DOHH2 (cell line): ENCODE measurements at regions not wholly inside any gene's neighbourhood (a gene's known extent, or its start where the extent isn't known, plus 50 kb on each side); places are given as distances from the start of the nearest gene placed in this dataset.

Source experiments
- H3F3A ChIP-seq: fragments of 200-600 bp; sonication (generic), shearing (Covaris generic); 2 replicates; pipeline ENCODE4 v1.6.0; 2016; ENCODE audit warnings: antibody characterized with exemption, mild to moderate bottlenecking; ENCODE audit not compliant: control insufficient read depth, insufficient read depth
- H3K27ac ChIP-seq: fragments of 200-600 bp; sonication (generic); 2 replicates; pipeline ENCODE4 v1.5.1; 2014; ENCODE audit warnings: low read depth, mild to moderate bottlenecking, low read length, moderate library complexity
- H3K27me3 ChIP-seq: fragments of 200-600 bp; sonication (generic); 2 replicates; pipeline ENCODE4 v1.6.1; 2014; ENCODE audit warnings: mild to moderate bottlenecking, low read length, mixed read lengths; ENCODE audit not compliant: control insufficient read depth
- H3K36me3 ChIP-seq: fragments of 200-600 bp; sonication (generic); 2 replicates; pipeline ENCODE4 v1.6.1; 2014; ENCODE audit warnings: mild to moderate bottlenecking, low read length, moderate library complexity, mixed read lengths; ENCODE audit not compliant: control insufficient read depth
- H3K4me1 ChIP-seq: fragments of 200-600 bp; sonication (generic); 2 replicates; pipeline ENCODE4 v1.6.1; 2014; ENCODE audit warnings: mild to moderate bottlenecking, low read length, mixed read lengths; ENCODE audit not compliant: control insufficient read depth
- H3K4me2 ChIP-seq: fragments of 200-600 bp; sonication (generic); 2 replicates; pipeline ENCODE4 v1.6.0; 2014; ENCODE audit warnings: mild to moderate bottlenecking, low read length, moderate library complexity
- H3K4me3 ChIP-seq: fragments of 200-600 bp; sonication (generic); 2 replicates; pipeline ENCODE4 v1.5.1; 2014; ENCODE audit warnings: mild to moderate bottlenecking, low read length, mixed read lengths
- H3K79me2 ChIP-seq: fragments of 200-600 bp; sonication (generic); 2 replicates; pipeline ENCODE4 v1.6.1; 2014; ENCODE audit warnings: mild to moderate bottlenecking, low read length, mixed read lengths; ENCODE audit not compliant: control insufficient read depth
- H3K9me2 ChIP-seq: fragments of 200-600 bp; sonication (generic); replicated peaks from 2 replicates; pipeline ENCODE4 v1.6.1; 2014; ENCODE audit warnings: mild to moderate bottlenecking, low read length, mixed read lengths; ENCODE audit not compliant: control insufficient read depth
- H3K9me3 ChIP-seq: fragments of 200-600 bp; sonication (generic); 2 replicates; pipeline ENCODE4 v1.6.1; 2014; ENCODE audit warnings: antibody characterized with exemption, low read length, mixed read lengths; ENCODE audit not compliant: control insufficient read depth, insufficient read depth
- H4K20me1 ChIP-seq: fragments of 200-600 bp; sonication (generic); 2 replicates; pipeline ENCODE4 v1.6.0; 2014; ENCODE audit warnings: low read depth, mild to moderate bottlenecking, antibody characterized with exemption, low read length, moderate library complexity; ENCODE audit not compliant: control insufficient read depth, insufficient read depth
- CTCF ChIP-seq: fragments of 200-600 bp; sonication (generic); IDR thresholded peaks from one replicate; pipeline ENCODE4 v1.5.1; 2014; ENCODE audit warnings: antibody characterized with exemption, mild to moderate bottlenecking, low read depth, low read length; ENCODE audit not compliant: poor library complexity, severe bottlenecking
- EZH2phosphoT487 ChIP-seq: fragments of 200-600 bp; sonication (generic); IDR thresholded peaks from 2 replicates; pipeline ENCODE4 v1.6.1; 2017; ENCODE audit warnings: borderline replicate concordance, mild to moderate bottlenecking, antibody characterized with exemption, low read length, moderate library complexity, mixed read lengths

- no peak for TF ChIP-seq EZH2phosphoT487
- no peak for TF ChIP-seq CTCF
- no peaks in the 10 kb centered on the region for H3K27me3 ChIP-seq
These were observed 1063.3 kb upstream of the WWC1 start for GRCh38 chr5:167228134-167228533.

DNA sequence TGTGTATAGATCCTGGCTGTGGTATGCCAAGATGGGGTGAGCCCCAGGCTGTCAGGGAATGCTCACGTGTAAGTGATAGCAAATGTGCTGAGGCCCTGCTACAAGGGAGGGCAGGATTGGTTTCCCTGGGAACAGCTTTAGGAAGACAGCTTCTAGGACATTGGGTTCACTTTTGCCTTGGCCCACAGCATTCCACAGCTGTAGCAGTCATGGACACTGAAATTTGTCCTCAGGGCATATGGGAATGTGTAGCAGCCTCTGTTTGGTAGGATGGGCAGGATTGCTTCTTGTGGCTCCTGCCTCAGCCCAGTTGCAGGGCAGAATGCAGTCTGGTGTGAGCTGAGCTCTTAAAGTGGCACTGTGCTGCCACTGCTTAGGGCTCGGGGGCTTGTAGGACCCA is 1061.7 kb upstream of the WWC1 start:
- Histone ChIP-seq H3K27ac (no peak overlapping the region), H3K4me3 (no peak overlapping the region), H3K36me3 (no peaks in the 10 kb centered on the region), H3K9me2 (no peaks in the 10 kb centered on the region), H4K20me1 (no peaks in the 10 kb centered on the region), H3K79me2 (no peaks in the 10 kb centered on the region), H3K4me2 (no peak overlapping the region), H3F3A (no peaks in the 10 kb centered on the region), H3K4me1 (no peaks in the 10 kb centered on the region), H3K27me3 (no peaks in the 10 kb centered on the region), H3K9me3 (peaks cover 10% of the 10 kb centered on the region; the same call in 1 of the 2 replicates)
- TF ChIP-seq CTCF: no peak

More at GRCh38 chr5:167228134-167228533, 1063.3 kb upstream of the WWC1 start:
- H3K4me2 ChIP-seq: no peak overlapping the region
- no peaks in the 10 kb centered on the region for H3F3A ChIP-seq
- no peak overlapping the region for H3K27ac ChIP-seq
- no peaks in the 10 kb centered on the region for H3K9me2 ChIP-seq
- H3K4me1 ChIP-seq: no peaks in the 10 kb centered on the region
- peaks cover 10% of the 10 kb centered on the region; the same call in 1 of the 2 replicates for H3K9me3 ChIP-seq
- H3K79me2 ChIP-seq: no peaks in the 10 kb centered on the region
- no peaks in the 10 kb centered on the region for H3K36me3 ChIP-seq
- no peak overlapping the region for H3K4me3 ChIP-seq
- no peaks in the 10 kb centered on the region for H4K20me1 ChIP-seq

DNA sequence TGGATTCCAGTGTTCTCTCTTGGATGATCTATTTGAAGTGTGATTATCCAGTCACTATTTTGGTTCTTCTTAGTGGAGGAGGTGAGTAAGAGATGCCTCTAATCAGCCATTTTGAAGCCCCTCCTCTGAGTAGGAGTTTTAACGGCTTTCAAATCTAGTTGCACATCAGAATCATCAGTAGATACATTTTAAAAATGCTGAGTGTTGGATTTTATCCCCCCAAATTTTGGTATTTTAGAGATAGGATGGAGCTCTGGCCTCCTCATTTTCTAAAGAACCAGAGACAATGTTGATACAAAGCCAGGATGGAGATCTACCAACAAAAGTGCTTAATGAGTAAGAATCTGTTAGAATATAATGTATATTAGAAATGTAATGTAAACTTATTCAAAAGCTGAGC is 1061.0 kb upstream of the WWC1 start:
- Histone ChIP-seq H3K36me3 (no peaks in the 10 kb centered on the region), H3F3A (no peaks in the 10 kb centered on the region), H3K4me1 (no peaks in the 10 kb centered on the region), H3K27ac (no peak overlapping the region), H3K9me3 (peaks cover 10% of the 10 kb centered on the region; the same call in 1 of the 2 replicates), H3K4me2 (no peak overlapping the region), H4K20me1 (no peaks in the 10 kb centered on the region), H3K27me3 (no peaks in the 10 kb centered on the region), H3K4me3 (no peak overlapping the region), H3K79me2 (no peaks in the 10 kb centered on the region), H3K9me2 (no peaks in the 10 kb centered on the region)
- TF ChIP-seq CTCF (no peak), EZH2phosphoT487 (no peak)
